HEK293T (cell line): ENCODE measurements at regions not wholly inside any gene's neighbourhood (a gene's known extent, or its start where the extent isn't known, plus 50 kb on each side); places are given as distances from the start of the nearest gene placed in this dataset.

Source experiments
- BHLHE40 ChIP-seq: fragments of 450-650 bp; IDR thresholded peaks from 2 replicates; pipeline ENCODE4 v1.6.1; 2016; ENCODE audit warnings: mild to moderate bottlenecking, moderate library complexity, borderline replicate concordance
- ELF4 ChIP-seq: fragments of 450-650 bp; IDR thresholded peaks from 2 replicates; pipeline ENCODE4 v1.6.1; 2017; ENCODE audit warnings: antibody characterized with exemption
- HDGF ChIP-seq: fragments of 450-650 bp; IDR thresholded peaks from 2 replicates; pipeline ENCODE4 v1.6.1; 2017; ENCODE audit warnings: antibody characterized with exemption, borderline replicate concordance
- LEF1 ChIP-seq: fragments of 450-650 bp; IDR thresholded peaks from 2 replicates; pipeline ENCODE4 v1.6.1; 2017; ENCODE audit warnings: mild to moderate bottlenecking, borderline replicate concordance
- PKNOX1 ChIP-seq: fragments of 450-650 bp; IDR thresholded peaks from 2 replicates; pipeline ENCODE4 v1.6.1; 2016
- SP1 ChIP-seq: fragments of 450-650 bp; IDR thresholded peaks from 2 replicates; pipeline ENCODE4 v1.6.1; 2017
- SUZ12 ChIP-seq: fragments of 450-650 bp; IDR thresholded peaks from 2 replicates; pipeline ENCODE4 v1.6.1; 2016; ENCODE audit warnings: mild to moderate bottlenecking

GRCh38 chr2:226424971-226425370, 374.6 kb downstream of the IRS1 start:
- TF ChIP-seq PKNOX1 (no peak), LEF1 (no peak), ELF4 (no peak), SP1 (no peak), HDGF (no peak), SUZ12 (no peak), BHLHE40 (no peak)
